ENCODE measurements at regions not wholly inside any gene's neighbourhood (a gene's known extent, or its start where the extent isn't known, plus 50 kb on each side); places are given as distances from the start of the nearest gene placed in this dataset.

GRCh38 chr5:15284706-15285105, 215.3 kb upstream of the FBXL7 start:
- TF ChIP-seq CTCF (IDR thresholded peaks at IDR 0.05) = no peak
- no peak for TF ChIP-seq EZH2 (IDR thresholded peaks at IDR 0.05; ENCODE audit: borderline replicate concordance, insufficient read depth, low read depth, low read length, poor library complexity, severe bottlenecking)

Measured in B cell (primary cell).